GM21619 (cell line): ENCODE measurements at regions not wholly inside any gene's neighbourhood (a gene's known extent, or its start where the extent isn't known, plus 50 kb on each side); places are given as distances from the start of the nearest gene placed in this dataset.

Experiments
- ATAC-seq: cut with Tn5 transposase; IDR thresholded peaks from one replicate; pipeline ENCODE4 v1.9.1; 2021; ENCODE audit not compliant: unreplicated experiment

DNA sequence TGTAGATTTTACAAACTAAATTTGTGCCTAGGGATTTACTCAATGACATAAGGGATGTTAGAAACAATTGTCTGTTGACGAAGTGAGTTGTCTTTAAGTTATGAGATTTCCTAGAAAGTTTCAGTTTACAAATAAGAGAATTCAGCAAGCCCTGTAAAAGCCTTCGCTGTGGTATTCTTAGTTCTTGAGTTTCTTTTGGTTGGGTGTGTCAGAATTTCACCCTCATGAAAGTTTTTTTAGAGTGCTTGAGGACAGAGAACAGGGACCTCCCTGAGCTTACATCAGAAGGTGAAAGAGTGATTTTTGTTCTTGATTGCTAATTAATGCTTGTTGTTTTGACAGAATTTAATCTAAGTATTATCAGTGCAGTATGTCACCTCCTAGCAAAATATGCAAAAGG is 2628.2 kb downstream of the ARAP2 start:
- no peak for ATAC-seq

DNA sequence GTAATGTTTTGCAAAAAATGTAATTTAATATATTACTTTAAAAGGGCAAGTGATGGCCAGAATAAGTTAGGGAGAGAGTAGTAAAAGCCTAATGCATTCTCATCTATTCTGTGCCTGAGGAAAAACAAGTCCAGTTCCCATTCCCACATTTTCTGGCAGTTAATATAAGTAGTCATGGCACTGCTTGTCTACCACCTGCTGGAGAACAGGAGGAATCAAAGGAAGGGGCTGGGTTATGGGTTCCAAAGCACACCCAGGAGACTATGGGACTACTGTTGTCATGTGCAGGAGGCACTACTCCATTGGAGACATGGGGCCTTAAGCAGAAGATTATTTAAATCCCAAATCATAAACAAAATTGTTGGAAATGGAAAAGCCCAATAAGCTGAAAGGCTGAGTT is 2618.6 kb downstream of the ARAP2 start:
- no peak for ATAC-seq

GRCh38 chr4:33626221-33626620 is 2618.1 kb downstream of the ARAP2 start:
- no peak for ATAC-seq

DNA sequence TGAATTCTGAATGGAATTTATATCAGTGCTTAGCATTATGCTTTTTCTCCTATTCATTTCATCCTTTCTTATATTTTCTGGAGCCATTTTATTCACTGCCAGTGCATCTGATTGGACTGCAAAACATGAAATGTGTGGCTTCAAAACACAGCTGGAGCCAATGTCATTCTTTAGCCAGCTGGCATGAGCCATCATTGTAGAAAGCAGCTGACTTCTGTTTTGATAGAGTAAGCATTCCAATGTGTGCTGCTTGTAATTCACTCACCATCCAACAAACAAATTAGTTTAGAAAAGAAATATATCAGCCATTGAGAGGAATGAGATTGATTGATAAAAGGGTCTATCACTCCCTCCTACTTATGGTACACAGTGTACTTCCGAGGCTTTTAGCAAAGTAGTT is 2616.0 kb downstream of the ARAP2 start:
- no peak for ATAC-seq

DNA sequence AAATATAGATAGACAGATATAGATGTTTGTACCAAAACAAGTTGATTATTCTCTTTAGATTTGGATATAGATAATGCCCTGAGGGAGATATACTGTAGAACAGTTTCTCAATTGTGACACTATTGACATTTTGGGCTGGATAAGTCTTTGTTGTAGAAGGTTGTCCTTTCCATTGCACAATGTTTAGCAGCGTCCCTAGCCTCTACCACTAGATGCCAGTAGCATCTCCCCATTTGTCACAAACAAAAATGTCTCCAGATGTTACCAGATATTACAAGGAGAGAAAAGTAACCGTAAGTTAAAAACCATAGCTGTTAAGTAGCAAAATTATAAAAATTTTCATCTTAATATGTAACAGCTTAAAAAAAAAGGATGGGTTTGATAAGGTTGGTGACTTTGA is 2595.3 kb downstream of the ARAP2 start:
- no peak for ATAC-seq

DNA sequence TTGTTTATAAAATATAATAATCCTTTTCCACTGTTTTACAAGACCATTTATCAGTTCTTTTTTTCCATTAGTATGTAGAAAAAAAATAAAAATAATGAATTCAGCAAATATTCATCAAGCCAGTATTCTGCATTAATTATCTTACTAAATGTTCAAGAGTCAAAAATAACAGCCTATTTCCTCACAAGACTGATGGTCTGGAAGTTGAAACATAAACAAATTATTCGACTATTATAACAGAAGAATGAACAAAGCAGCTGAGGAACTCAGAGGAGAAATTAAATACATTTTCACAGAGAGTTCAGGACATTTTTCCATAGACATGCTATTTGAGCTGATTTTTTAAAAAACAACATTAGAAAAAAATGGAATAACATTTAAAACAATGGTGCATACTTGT is 2594.8 kb downstream of the ARAP2 start:
- ATAC-seq: no peak

DNA sequence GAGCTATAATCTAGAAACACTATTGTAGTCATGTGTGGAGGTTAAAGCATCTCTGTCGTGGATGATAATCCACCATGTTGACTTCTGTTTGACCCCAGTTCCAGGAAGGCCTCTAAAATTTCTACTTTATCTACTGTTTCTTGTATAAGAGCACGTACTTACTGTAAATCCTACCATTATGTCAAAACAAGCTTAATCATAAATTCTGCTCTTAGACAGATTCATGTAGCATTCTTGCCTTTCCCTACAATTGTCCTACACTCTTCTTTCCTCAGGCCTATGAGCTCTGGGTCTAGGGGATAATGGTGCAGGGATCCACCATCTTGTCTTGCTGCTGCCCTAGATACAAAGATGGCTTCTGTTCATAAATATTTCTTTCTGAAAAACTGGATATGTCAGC is 2594.3 kb downstream of the ARAP2 start:
- no peak for ATAC-seq

GRCh38 chr4:33658971-33659370 is 2585.3 kb downstream of the ARAP2 start:
- no peak for ATAC-seq

GRCh38 chr4:33661636-33662035 is 2582.7 kb downstream of the ARAP2 start:
- no peak for ATAC-seq

DNA sequence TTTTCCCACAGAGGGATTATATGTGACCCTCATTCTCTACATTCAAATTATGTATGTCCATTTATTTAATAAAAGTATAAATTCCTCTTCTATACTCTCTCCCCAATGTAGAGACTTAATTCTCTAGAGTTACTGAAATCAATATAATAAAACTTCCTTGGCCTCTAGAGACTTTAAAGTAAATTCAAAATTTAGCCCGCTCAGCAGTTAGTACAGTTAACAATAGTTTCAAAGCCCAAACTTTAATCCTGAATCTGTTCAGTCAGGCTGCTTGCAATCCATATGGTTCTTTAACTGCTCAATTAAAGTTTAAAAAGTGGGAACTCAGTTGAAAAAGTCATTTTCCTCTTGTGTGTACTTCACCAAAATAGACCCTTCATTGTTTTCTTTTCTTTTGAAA is 2558.4 kb downstream of the ARAP2 start:
- ATAC-seq: no peak

- ATAC-seq: no peak
Measured at GRCh38 chr4:33696041-33696440, 2548.3 kb downstream of the ARAP2 start.

DNA sequence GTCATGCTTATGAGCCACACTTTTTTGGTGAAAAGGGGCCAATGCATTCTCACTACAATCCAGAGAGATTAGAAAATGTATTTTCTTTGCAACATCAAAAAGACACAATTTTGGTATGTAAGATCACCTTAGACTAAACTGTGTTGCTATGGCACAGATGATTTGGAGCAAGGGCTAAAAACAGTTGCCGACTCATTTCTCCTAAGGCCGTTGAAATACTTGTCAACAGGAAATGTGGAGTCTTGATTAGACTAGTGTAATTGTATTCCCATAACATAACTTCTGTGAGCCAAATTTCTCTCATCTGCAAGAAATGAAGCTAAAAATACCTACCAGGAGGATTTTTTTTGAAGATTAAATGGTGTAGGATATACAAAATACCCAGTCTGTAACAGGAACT is 2547.7 kb downstream of the ARAP2 start:
- ATAC-seq: no peak

DNA sequence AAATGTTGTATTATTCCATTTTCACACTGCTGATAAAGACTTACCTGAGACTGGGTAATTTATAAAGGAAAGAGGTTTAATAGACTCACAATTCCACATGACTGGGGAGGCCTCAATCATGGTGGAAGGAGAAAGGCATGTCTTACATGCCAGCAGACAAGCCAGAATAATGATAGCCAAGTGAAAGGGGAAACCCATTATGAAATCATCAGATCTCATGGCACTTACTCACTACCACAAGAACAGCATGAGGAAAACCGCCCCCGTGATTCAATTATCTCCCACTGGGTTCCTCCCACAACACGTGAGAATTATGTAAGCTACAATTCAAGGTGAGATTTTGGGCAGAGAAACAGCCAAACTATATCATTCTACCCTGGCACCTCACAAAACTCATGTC is 2535.1 kb downstream of the ARAP2 start:
- no peak for ATAC-seq

- no peak for ATAC-seq
Measured at GRCh38 chr4:33711826-33712225, 2532.5 kb downstream of the ARAP2 start.

DNA sequence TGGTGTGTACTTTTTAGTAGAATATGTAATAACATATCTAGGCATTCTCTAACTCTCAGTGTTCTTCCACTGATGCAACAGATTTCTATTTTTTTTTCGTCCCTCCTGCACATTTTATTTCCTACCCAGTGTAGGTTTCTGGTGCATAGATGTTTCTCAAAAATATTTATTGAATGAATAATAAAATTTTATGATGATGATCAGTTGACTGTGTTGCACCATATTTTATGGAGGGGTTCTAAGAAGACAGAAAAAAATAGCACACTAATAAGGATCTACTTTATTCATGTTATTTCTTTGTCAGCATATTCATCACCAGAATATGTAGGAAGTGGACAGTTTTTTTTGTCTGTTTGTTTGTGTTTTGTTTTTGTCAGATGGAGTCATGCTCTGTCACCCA is 2529.3 kb downstream of the ARAP2 start:
- ATAC-seq: no peak

- ATAC-seq: no peak
Measured at GRCh38 chr4:33715841-33716395, 2528.4 kb downstream of the ARAP2 start.

DNA sequence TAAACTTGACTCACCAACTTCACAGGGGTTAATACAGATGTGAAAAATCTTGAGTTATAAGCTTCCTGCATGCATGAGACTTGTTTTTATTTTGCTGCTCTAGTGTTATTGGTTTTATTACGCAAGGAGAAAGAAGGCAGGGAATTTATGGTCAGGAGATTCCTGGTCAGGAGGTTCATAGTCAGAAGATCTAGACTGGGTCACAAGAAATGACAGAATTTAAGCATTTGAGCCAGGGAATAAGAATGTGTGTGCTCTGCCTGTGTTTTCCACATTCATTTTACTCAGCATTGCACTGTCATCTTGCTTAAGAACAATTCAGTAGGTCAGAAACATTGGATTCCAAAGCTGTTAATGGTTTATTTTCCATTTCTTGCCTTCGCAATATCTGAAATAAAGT is 2522.1 kb downstream of the ARAP2 start:
- ATAC-seq: no peak

- ATAC-seq: no peak
Measured at GRCh38 chr4:33722800-33723516, 2521.4 kb downstream of the ARAP2 start.

- no peak for ATAC-seq
Measured at GRCh38 chr4:33724685-33725084, 2519.6 kb downstream of the ARAP2 start.

- ATAC-seq: no peak
Measured at GRCh38 chr4:33725861-33726260, 2518.5 kb downstream of the ARAP2 start.

GRCh38 chr4:33737726-33738125 is 2506.6 kb downstream of the ARAP2 start:
- ATAC-seq: no peak

- ATAC-seq: no peak
Measured at GRCh38 chr4:33739884-33740632, 2504.3 kb downstream of the ARAP2 start.
